ACHN (cell line): ENCODE measurements at regions not wholly inside any gene's neighbourhood (a gene's known extent, or its start where the extent isn't known, plus 50 kb on each side); places are given as distances from the start of the nearest gene placed in this dataset.

Experiments
- DNase-seq: peaks from one replicate; pipeline ENCODE4 v3.0.0-alpha.2; 2015
- in situ Hi-C: cut with HindIII; loops from 2 replicates; pipeline ENCODE4 v1.10.0; 2017; ENCODE audit warnings: low sequenced_read_pairs, low pct_ligation_motif_present, low pct_unique_long_range_greater_than_20kb

GRCh38 chr1:98493469-98493868 lies 168.1 kb upstream of the SNX7 start:
- in situ Hi-C loops, result no loop called here
- DNase-seq, result no peak

DNA sequence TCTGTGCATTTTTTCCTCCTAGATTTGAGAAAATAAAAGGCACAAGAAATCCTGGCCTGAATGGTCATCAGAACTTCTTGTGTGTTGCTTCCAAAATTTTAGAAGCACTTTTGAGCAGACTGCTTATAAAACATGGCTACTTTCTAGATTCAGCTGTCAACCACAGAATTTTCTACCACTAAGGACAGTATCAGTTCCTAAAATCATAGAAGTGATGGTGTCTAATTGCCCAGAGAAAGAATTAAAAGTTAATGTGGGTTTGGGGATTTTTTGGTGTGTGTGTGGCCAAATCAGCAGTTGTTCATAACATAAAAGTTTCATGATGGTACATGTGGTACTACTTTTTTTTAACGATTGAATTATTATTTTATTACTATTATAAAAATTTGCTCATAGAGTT lies 171.4 kb upstream of the SNX7 start:
- no peak for DNase-seq
- in situ Hi-C loops, result no loop called here

DNA sequence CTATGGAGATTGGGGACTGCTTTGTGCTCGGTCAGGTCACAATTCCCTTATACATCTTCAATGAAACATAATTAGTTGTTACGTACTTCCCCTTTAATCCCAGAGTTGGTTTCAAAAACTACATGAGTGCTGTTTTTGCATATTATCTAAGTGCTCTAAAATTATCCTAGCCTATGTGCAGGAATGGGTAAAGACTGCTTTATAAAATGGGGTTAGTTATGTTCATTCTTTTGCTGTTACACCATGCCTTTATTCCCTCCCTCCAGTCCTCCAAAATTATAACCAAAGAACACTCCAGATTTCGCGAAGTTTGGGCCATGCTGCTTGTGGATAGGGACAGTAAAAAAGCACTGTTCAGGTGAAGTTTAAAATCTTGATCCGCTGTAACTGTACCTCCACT lies 173.9 kb upstream of the SNX7 start:
- in situ Hi-C loops, result no loop called here
- no peak for DNase-seq

DNA sequence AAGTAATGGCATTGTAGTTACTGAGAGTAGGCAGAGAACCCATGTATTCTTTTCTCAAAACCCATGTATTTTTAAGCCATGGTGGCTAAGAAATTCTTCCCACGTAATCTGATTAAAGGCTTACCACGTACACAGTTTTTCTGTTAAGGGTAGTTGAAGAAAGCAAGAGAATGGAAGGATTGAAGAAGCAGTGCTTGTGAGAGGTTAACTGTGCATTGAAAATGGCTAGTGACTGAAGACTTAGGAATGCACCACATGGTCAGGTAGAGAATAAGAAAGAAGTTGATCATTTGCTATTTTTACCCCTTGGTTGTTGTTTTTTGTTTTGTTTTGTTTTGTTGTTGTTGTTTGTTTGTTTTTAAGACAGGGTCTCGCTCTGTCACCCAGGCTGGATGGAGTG lies 178.9 kb upstream of the SNX7 start:
- in situ Hi-C loops, result no loop called here
- DNase-seq, result no peak

- in situ Hi-C loops, result no loop called here
- DNase-seq, result no peak
These were observed 181.2 kb upstream of the SNX7 start for GRCh38 chr1:98480271-98480670.

DNA sequence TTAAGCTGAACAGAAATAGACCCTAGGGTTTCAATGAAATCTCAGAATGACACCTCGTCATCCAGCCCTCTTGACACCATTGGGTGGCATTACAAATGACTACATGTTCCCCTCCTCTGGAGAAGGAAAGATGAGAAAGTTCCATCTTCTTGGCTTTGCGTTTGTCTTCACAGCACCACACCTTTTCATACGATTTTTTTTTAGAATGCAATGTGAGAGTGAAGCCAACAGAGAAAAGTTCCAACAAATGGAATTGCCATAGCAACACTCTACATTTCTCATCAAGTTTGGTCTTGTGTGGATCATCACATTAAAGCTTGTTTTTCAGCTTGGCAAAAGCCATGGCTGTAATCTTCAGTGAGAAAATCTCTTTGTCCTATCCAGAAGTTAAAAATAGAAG lies 183.4 kb upstream of the SNX7 start:
- DNase-seq, result no peak
- in situ Hi-C loops, result no loop called here

- no peak for DNase-seq
- in situ Hi-C loops, result no loop called here
These were observed 188.6 kb upstream of the SNX7 start for GRCh38 chr1:98472878-98473277.

GRCh38 chr1:98471633-98472032 lies 189.9 kb upstream of the SNX7 start:
- in situ Hi-C loops, result no loop called here
- DNase-seq, result no peak

DNA sequence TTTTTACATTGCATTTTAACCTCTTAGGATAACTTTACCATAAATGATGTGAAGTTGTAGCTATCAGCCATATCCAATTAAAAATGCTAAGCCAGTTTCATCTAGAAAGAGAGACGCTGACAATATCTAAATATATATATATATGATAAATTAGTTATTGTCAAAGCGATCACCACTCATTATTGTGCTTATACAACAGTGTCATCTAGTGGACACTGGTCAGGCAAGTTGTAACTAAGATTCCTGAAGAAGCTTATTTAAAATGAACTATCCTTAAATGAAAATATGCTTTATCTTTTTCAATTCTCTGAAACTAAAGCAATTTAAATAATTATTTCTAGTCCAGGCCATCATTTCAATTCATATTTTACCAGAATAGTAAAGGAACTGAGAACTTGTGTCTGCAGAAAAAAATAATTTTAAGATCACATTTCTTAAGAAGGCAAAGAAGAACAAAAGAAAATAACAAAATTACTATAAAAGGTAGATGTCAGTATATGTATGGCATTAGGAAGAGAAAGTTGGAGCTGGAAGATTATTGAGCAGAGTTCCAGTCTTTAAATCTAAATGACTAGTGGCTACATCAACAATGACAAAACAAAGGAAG lies 193.3 kb upstream of the SNX7 start:
- in situ Hi-C loops, result loop anchor here (10.0 kb wide), 1 partner anchor 413 kb away; no protein-coding TSS in a partner anchor
- DNase-seq, result peak; percentile 66

DNA sequence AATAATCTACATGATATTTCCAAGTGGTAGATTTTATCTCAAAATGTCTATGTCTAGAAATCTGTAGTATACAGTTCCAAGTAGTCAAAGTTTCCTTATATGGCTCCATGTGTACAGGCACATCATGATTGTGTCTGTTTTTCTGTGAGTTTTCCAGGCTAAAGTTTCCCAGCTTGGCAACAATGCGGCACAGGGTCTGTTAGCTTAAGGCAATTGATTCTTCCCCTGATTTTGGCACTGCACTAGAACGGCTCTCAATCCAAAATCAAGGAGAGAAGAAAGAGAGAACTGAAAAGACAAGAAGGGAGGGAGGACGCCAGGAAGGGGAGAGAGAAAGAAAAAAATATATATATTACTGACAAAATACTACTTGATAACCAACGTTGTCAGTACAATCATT lies 193.9 kb upstream of the SNX7 start:
- peak; percentile 0 for DNase-seq
- in situ Hi-C loops, result loop anchor here (10.0 kb wide), 1 partner anchor 413 kb away; no protein-coding TSS in a partner anchor

- no peak for DNase-seq
- in situ Hi-C loops, result loop anchor here (10.0 kb wide), 1 partner anchor 412 kb away; no protein-coding TSS in a partner anchor
These were observed 194.4 kb upstream of the SNX7 start for GRCh38 chr1:98467122-98467521.

DNA sequence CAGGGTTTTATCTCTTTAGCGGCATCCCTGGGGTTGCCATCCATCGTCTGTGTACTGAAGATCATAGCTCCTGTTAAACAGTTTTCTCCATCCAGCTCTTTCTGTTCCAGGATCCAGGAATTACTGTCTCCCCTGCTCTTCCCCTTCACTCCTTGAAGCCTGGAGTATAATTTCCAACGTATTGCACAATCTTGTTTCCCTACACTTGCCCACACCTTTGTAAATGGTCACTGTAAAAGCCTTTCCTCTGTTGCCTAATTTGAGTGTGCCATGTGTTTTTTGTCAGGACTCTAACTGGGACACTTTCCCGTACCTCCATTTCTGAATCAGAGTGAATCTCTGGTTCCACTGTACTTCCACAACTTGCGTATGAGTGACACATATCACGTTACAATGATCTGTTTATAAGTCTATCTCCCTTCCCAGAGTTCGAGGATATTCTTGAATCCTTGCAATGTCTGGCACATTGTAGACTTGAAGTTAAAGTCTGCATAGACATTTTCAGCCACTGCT lies 199.6 kb upstream of the SNX7 start:
- in situ Hi-C loops, result loop anchor here (10.0 kb wide), 1 partner anchor 407 kb away; no protein-coding TSS in a partner anchor
- no peak for DNase-seq

- no peak for DNase-seq
- in situ Hi-C loops, result loop anchor here (10.0 kb wide), 1 partner anchor 405 kb away; no protein-coding TSS in a partner anchor
These were observed 201.4 kb upstream of the SNX7 start for GRCh38 chr1:98460136-98460535.

- DNase-seq, result no peak
- in situ Hi-C loops, result no loop called here
These were observed 202.0 kb upstream of the SNX7 start for GRCh38 chr1:98459486-98459870.

GRCh38 chr1:98458511-98459485 lies 202.7 kb upstream of the SNX7 start:
- in situ Hi-C loops, result no loop called here
- no peak for DNase-seq

GRCh38 chr1:98457248-98457647 lies 204.3 kb upstream of the SNX7 start:
- no peak for DNase-seq
- in situ Hi-C loops, result no loop called here

DNA sequence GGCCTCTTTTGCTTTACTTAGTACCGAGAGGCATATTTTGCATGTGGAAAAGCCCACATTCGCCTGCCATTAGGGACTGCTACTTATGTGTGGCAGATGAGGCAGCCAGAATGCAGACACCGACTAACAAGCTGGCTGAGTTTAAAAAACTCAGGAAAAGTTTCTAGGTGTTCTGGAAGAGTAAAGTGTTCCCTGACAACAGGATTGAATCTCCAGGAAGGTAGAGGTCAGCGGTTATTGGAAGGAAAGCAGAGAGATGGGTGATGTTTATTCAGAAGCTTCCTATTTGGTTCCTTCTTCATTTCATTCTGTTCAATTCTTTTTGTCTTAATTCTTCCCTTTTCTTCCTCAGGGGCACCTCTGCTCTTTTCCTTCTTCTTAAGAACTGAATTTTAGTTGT lies 206.9 kb upstream of the SNX7 start:
- in situ Hi-C loops, result no loop called here
- no peak for DNase-seq

DNA sequence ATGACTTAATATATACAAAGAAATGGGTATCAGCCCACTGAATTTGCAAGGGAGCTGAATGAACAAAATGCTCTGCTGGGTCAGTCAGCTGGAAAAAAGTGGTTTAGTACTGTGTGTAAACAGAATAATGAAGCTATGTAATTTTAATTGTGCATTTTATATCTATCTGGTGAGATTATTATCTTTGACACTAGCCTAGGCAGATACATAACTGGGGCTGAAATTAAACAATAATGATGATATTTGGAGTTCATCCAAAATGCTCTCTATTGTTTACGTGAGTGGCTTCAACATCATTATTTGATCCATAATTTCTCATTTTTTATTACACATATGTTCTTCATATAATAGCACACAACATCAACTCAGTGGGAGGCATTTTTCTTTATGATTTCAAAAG lies 208.5 kb upstream of the SNX7 start:
- DNase-seq, result no peak
- in situ Hi-C loops, result no loop called here

DNA sequence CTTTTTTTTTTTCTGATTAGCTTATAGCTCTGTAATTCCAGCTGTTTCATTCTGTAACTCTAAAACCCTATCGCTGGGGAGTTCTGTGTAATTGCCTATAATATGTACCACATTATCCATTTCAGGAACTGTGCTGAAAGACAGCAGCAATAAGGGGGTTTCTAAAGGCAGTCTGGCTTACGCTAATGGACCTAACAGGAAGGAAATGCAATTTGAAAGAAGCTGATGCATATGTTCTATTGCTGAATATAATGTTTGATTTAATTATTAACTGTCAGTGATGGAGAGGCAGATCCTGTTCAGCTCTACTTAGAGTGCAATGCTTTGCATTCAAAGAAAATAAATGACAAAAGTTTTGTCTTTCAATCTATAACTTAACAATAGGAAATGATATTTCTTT lies 209.4 kb upstream of the SNX7 start:
- in situ Hi-C loops, result no loop called here
- DNase-seq, result no peak
